Neural cell (in vitro differentiated cells): ENCODE measurements at regions not wholly inside any gene's neighbourhood (a gene's known extent, or its start where the extent isn't known, plus 50 kb on each side); places are given as distances from the start of the nearest gene placed in this dataset.

Experiments used
- H2AFZ ChIP-seq: fragments of 200-600, 300-800 bp; sonication (generic), shearing (Covaris generic); 2 replicates; pipeline ENCODE4 v1.6.0; 2014; ENCODE audit warnings: low read depth, mild to moderate bottlenecking, antibody characterized with exemption, low read length, moderate library complexity
- H3F3A ChIP-seq: fragments of 200-600 bp; shearing (Covaris generic); 2 replicates; pipeline ENCODE4 v1.6.1; 2016; ENCODE audit warnings: mild to moderate bottlenecking, moderate library complexity, mixed read lengths, antibody characterized with exemption, low read length; ENCODE audit not compliant: insufficient read depth, poor library complexity, severe bottlenecking
- H3K27ac ChIP-seq: fragments of 200-600, 300-800 bp; sonication (generic), shearing (Covaris generic); 2 replicates; pipeline ENCODE4 v1.5.1; 2014; ENCODE audit warnings: mild to moderate bottlenecking, low read length, moderate library complexity
- H3K27me3 ChIP-seq: fragments of 300-800, 200-600 bp; sonication (generic), shearing (Covaris generic); 2 replicates; pipeline ENCODE4 v1.6.0; 2014; ENCODE audit warnings: mild to moderate bottlenecking, low read depth, low read length, moderate library complexity; ENCODE audit not compliant: insufficient read depth
- H3K36me3 ChIP-seq: fragments of 300-800, 200-600 bp; sonication (generic), shearing (Covaris generic); 2 replicates; pipeline ENCODE4 v1.5.1; 2014; ENCODE audit warnings: mild to moderate bottlenecking, antibody characterized with exemption, low read length, moderate library complexity; ENCODE audit not compliant: insufficient read depth
- H3K4me2 ChIP-seq: fragments of 300-800, 200-600 bp; sonication (generic), shearing (Covaris generic); 2 replicates; pipeline ENCODE4 v1.6.0; 2014; ENCODE audit warnings: mild to moderate bottlenecking, low read length
- H3K4me3 ChIP-seq: fragments of 300-800, 200-600 bp; sonication (generic), shearing (Covaris generic); 2 replicates; pipeline ENCODE4 v1.5.1; 2014; ENCODE audit warnings: mild to moderate bottlenecking, low read length, moderate library complexity
- H3K79me2 ChIP-seq: fragments of 200-600 bp; shearing (Covaris generic); replicated peaks from 2 replicates; pipeline ENCODE4 v1.6.0; 2014; ENCODE audit warnings: mild to moderate bottlenecking, low read length, moderate library complexity; ENCODE audit not compliant: insufficient read depth
- H3K9ac ChIP-seq: fragments of 300-800, 200-600 bp; sonication (generic), shearing (Covaris generic); 2 replicates; pipeline ENCODE4 v1.6.1; 2016; ENCODE audit warnings: mild to moderate bottlenecking, low read length, mixed read lengths
- H3K9me2 ChIP-seq: fragments of 200-600 bp; shearing (Covaris generic); 2 replicates; pipeline ENCODE4 v1.6.1; 2016; ENCODE audit warnings: mild to moderate bottlenecking, low read length, mixed read lengths; ENCODE audit not compliant: insufficient read depth
- H3K9me3 ChIP-seq: fragments of 200-600, 300-800 bp; sonication (generic), shearing (Covaris generic); 2 replicates; pipeline ENCODE4 v1.6.1; 2016; ENCODE audit warnings: mild to moderate bottlenecking, mixed run types, low read length, moderate library complexity, mixed read lengths
- H4K20me1 ChIP-seq: fragments of 200-600 bp; shearing (Covaris generic); 2 replicates; pipeline ENCODE4 v1.6.1; 2016; ENCODE audit warnings: mild to moderate bottlenecking, mixed run types; ENCODE audit not compliant: insufficient read depth
- EP300 ChIP-seq: fragments of 450-650 bp; conservative IDR thresholded peaks from 2 replicates; pipeline ENCODE4 v1.6.1; 2014; ENCODE audit warnings: antibody characterized with exemption, mild to moderate bottlenecking, moderate library complexity; ENCODE audit not compliant: poor library complexity, severe bottlenecking
- EZH2 ChIP-seq: fragments of 200-600, 300-800 bp; shearing (Covaris generic), sonication (generic); IDR thresholded peaks from 2 replicates; pipeline ENCODE4 v1.6.1; 2014; ENCODE audit warnings: antibody characterized with exemption, low read length, borderline replicate concordance, mild to moderate bottlenecking; ENCODE audit not compliant: insufficient read depth, poor library complexity, severe bottlenecking
- MXI1 ChIP-seq: fragments of 450-650 bp; conservative IDR thresholded peaks from 2 replicates; pipeline ENCODE4 v1.6.1; 2014; ENCODE audit warnings: antibody characterized with exemption, mild to moderate bottlenecking; ENCODE audit not compliant: poor library complexity, severe bottlenecking
- POLR2AphosphoS5 ChIP-seq: IDR thresholded peaks from 2 replicates; pipeline ENCODE4 v1.6.1; 2012
- RAD21 ChIP-seq: fragments of 450-650 bp; conservative IDR thresholded peaks from 2 replicates; pipeline ENCODE4 v1.6.1; 2014; ENCODE audit warnings: antibody characterized with exemption, mild to moderate bottlenecking, moderate library complexity
- REST ChIP-seq: IDR thresholded peaks from 2 replicates; pipeline ENCODE4 v1.6.1; 2012; ENCODE audit warnings: borderline replicate concordance
- SMC3 ChIP-seq: fragments of 450-650 bp; conservative IDR thresholded peaks from 2 replicates; pipeline ENCODE4 v1.6.1; 2014; ENCODE audit warnings: antibody characterized with exemption, mild to moderate bottlenecking, moderate library complexity; ENCODE audit not compliant: poor library complexity
- TAF1 ChIP-seq: IDR thresholded peaks from 2 replicates; pipeline ENCODE4 v1.6.1; 2012; ENCODE audit warnings: low read depth
- TF ChIP-seq, protein P1 (sequence below): fragments of 450-650 bp; IDR thresholded peaks from 2 replicates; pipeline ENCODE4 v1.5.1; 2014; ENCODE audit warnings: antibody characterized with exemption, mild to moderate bottlenecking, moderate library complexity; ENCODE audit not compliant: poor library complexity, severe bottlenecking

- Histone ChIP-seq H3K9ac (no peak overlapping the region), H3K9me2 (no peaks in the 10 kb centered on the region), H3K27ac (no peak overlapping the region), H4K20me1 (no peaks in the 10 kb centered on the region), H3K4me2 (no peak overlapping the region), H3F3A (no peaks in the 10 kb centered on the region), H3K79me2 (no peaks in the 10 kb centered on the region), H3K36me3 (no peaks in the 10 kb centered on the region), H3K9me3 (no peaks in the 10 kb centered on the region), H3K27me3 (no peaks in the 10 kb centered on the region), H2AFZ (no peak overlapping the region), H3K4me3 (no peak overlapping the region)
- TF ChIP-seq EP300 (no peak), RAD21 (no peak), SMC3 (no peak), TAF1 (no peak), REST (no peak), MXI1 (no peak), EZH2 (no peak), POLR2AphosphoS5 (no peak)
- TF ChIP-seq, protein P1, sequence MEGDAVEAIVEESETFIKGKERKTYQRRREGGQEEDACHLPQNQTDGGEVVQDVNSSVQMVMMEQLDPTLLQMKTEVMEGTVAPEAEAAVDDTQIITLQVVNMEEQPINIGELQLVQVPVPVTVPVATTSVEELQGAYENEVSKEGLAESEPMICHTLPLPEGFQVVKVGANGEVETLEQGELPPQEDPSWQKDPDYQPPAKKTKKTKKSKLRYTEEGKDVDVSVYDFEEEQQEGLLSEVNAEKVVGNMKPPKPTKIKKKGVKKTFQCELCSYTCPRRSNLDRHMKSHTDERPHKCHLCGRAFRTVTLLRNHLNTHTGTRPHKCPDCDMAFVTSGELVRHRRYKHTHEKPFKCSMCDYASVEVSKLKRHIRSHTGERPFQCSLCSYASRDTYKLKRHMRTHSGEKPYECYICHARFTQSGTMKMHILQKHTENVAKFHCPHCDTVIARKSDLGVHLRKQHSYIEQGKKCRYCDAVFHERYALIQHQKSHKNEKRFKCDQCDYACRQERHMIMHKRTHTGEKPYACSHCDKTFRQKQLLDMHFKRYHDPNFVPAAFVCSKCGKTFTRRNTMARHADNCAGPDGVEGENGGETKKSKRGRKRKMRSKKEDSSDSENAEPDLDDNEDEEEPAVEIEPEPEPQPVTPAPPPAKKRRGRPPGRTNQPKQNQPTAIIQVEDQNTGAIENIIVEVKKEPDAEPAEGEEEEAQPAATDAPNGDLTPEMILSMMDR: no peak
Measured at GRCh38 chr18:72675394-72675793, 131.3 kb upstream of the CBLN2 start.

DNA sequence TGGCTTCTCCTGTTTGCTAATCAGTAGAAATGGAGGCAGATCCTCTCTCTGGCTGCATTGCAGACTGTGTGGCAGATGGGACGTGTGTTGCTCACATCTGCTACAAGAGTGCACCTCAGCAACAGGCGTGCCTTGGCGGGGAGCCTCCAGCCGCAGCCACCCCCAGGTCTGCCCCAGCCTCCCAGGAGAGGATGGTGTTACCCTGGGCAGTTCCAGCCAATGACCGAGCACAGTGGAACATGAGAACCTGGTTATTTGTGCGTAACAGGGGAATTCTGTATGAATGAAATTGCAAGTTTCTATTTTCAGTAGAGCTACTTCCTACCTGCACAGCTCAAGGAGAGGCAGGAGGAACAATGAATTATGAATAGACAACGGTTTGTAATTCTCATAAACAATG, 130.6 kb upstream of the CBLN2 start:
- TF ChIP-seq REST (no peak), RAD21 (no peak), EZH2 (no peak), POLR2AphosphoS5 (no peak), SMC3 (no peak)
- no peaks in the 10 kb centered on the region for H3K9me3 ChIP-seq
- H3K27me3 ChIP-seq: no peaks in the 10 kb centered on the region
- no peak overlapping the region for H3K27ac ChIP-seq
- H3K9me2 ChIP-seq: no peaks in the 10 kb centered on the region
- no peak overlapping the region for H2AFZ ChIP-seq
- no peaks in the 10 kb centered on the region for H3K36me3 ChIP-seq
- no peaks in the 10 kb centered on the region for H3K79me2 ChIP-seq
- H3K4me3 ChIP-seq: no peak overlapping the region
- H4K20me1 ChIP-seq: no peaks in the 10 kb centered on the region
- H3F3A ChIP-seq: no peaks in the 10 kb centered on the region
- H3K9ac ChIP-seq: no peak overlapping the region
- H3K4me2 ChIP-seq: no peak overlapping the region
